Gastroesophageal sphincter (tissue), 3 donors: ENCODE measurements at regions not wholly inside any gene's neighbourhood (a gene's known extent, or its start where the extent isn't known, plus 50 kb on each side); places are given as distances from the start of the nearest gene placed in this dataset.

ENCODE experiments used
- CTCF ChIP-seq, 4 experiments: fragments of 200-600 bp in 2 of 4; fragments of 450-650 bp in 2 of 4; sonication (generic) in 1 of 4; IDR thresholded peaks; one replicate each; pipeline ENCODE4 v1.5.1; 2017 to 2019; ENCODE audit warnings: antibody characterized with exemption in 4 of 4, mild to moderate bottlenecking in 2 of 4, moderate library complexity in 2 of 4
- POLR2A ChIP-seq, 2 donors: fragments of 450-650 bp; IDR thresholded peaks; one replicate each; pipeline ENCODE4 v1.6.1; 2017; ENCODE audit warnings: antibody characterized with exemption in 2 of 2, mild to moderate bottlenecking in 2 of 2, moderate library complexity in 1 of 2
- POLR2AphosphoS5 ChIP-seq: sonication (generic); formaldehyde crosslinking; IDR thresholded peaks from one replicate; pipeline ENCODE4 v1.6.1; 2017; ENCODE audit warnings: antibody characterized with exemption

- TF ChIP-seq POLR2A (IDR thresholded peaks at IDR 0.05) (no peak), CTCF (IDR thresholded peaks at IDR 0.05) (no peak), POLR2AphosphoS5 (no peak)
Measured at GRCh38 chr16:85430523-85431421, 182.3 kb upstream of the GSE1 start.
